CD14-positive monocyte (primary cell): ENCODE measurements at regions not wholly inside any gene's neighbourhood (a gene's known extent, or its start where the extent isn't known, plus 50 kb on each side); places are given as distances from the start of the nearest gene placed in this dataset.

Source experiments
- DNase-seq, 3 donors: peaks; one replicate each; pipeline ENCODE4 v3.0.0-alpha.2; 2011 to 2022
- H2AFZ ChIP-seq: 2 replicates; pipeline ENCODE4 v1.6.0; 2012; ENCODE audit warnings: mild to moderate bottlenecking, low read depth, low read length, inconsistent platforms; ENCODE audit not compliant: insufficient read depth, poor library complexity, severe bottlenecking
- H3K27ac ChIP-seq, 2 donors: 1 replicate in 1 of 2; 2 replicates in 1 of 2; pipeline ENCODE4 v1.5.1; 2012 to 2013; ENCODE audit warnings: low read length in 2 of 2, control low read depth in 1 of 2, inconsistent platforms in 1 of 2, low read depth in 1 of 2, mild to moderate bottlenecking in 1 of 2
- H3K27me3 ChIP-seq, 2 donors: one replicate each; pipeline versions ENCODE4 v1.6.0 to v1.6.1; 2011 to 2013; ENCODE audit warnings: low read length in 2 of 2; ENCODE audit not compliant: control insufficient read depth in 2 of 2, insufficient read depth in 2 of 2
- H3K36me3 ChIP-seq, 2 donors: replicated peaks in 1 of 2; 1 replicate in 1 of 2; 2 replicates in 1 of 2; pipeline versions ENCODE4 v1.5.1 to v1.6.1; 2012 to 2013; ENCODE audit warnings: low read length in 2 of 2, control low read depth in 1 of 2, inconsistent platforms in 1 of 2, mild to moderate bottlenecking in 1 of 2; ENCODE audit not compliant: insufficient read depth in 2 of 2, control insufficient read depth in 1 of 2
- H3K4me1 ChIP-seq, 2 donors: 1 replicate in 1 of 2; 2 replicates in 1 of 2; pipeline versions ENCODE4 v1.5.1 to v1.6.1; 2012 to 2013; ENCODE audit warnings: low read length in 2 of 2, control low read depth in 1 of 2, inconsistent platforms in 1 of 2, mild to moderate bottlenecking in 1 of 2, moderate library complexity in 1 of 2; ENCODE audit not compliant: insufficient read depth in 2 of 2, control insufficient read depth in 1 of 2
- H3K4me2 ChIP-seq: replicated peaks from 2 replicates; pipeline ENCODE3; 2012; ENCODE audit warnings: low read length, moderate library complexity, mild to moderate bottlenecking; ENCODE audit not compliant: poor library complexity, severe bottlenecking; ENCODE audit errors: extremely low read depth
- H3K4me3 ChIP-seq, 3 experiments: fragments of 200-600 bp in 1 of 3; sonication (generic) in 1 of 3; replicated peaks in 1 of 3; 1 replicate in 2 of 3; 2 replicates in 1 of 3; pipeline ENCODE4 v1.5.1; 2011 to 2013; ENCODE audit warnings: low read length in 3 of 3, mild to moderate bottlenecking in 3 of 3, control low read depth in 2 of 3, low read depth in 2 of 3, inconsistent platforms in 1 of 3, moderate library complexity in 1 of 3
- H3K79me2 ChIP-seq: 2 replicates; pipeline ENCODE4 v1.6.0; 2012; ENCODE audit warnings: mild to moderate bottlenecking, control low read depth, inconsistent platforms, low read length, moderate library complexity; ENCODE audit not compliant: insufficient read depth
- H3K9ac ChIP-seq: 2 replicates; pipeline ENCODE4 v1.6.0; 2017; ENCODE audit warnings: low read length, mild to moderate bottlenecking; ENCODE audit not compliant: insufficient read depth, poor library complexity, severe bottlenecking
- H3K9me3 ChIP-seq, 2 donors: replicated peaks in 1 of 2; 1 replicate in 1 of 2; 2 replicates in 1 of 2; pipeline versions ENCODE4 v1.5.1 to v1.6.1; 2012 to 2013; ENCODE audit warnings: low read length in 2 of 2, control low read depth in 1 of 2; ENCODE audit not compliant: control insufficient read depth in 1 of 2, insufficient read depth in 1 of 2
- H4K20me1 ChIP-seq: 2 replicates; pipeline ENCODE4 v1.6.0; 2012; ENCODE audit warnings: mild to moderate bottlenecking, low read length, control low read depth, moderate library complexity; ENCODE audit not compliant: insufficient read depth
- H3K27ac Mint-ChIP-seq, 7 donors: one replicate each; pipeline ENCODE4 v1.8.0; 2020; ENCODE audit warnings: mild to moderate bottlenecking in 7 of 7, mixed read lengths in 7 of 7, moderate library complexity in 6 of 7, inconsistent platforms in 2 of 7
- H3K27me3 Mint-ChIP-seq, 3 donors: one replicate each; pipeline ENCODE4 v1.8.0; 2021 to 2022; ENCODE audit warnings: low read depth in 3 of 3, mild to moderate bottlenecking in 3 of 3, mixed read lengths in 3 of 3, moderate library complexity in 3 of 3, inconsistent platforms in 1 of 3
- H3K36me3 Mint-ChIP-seq, 2 donors: one replicate each; pipeline ENCODE4 v1.8.0; 2020; ENCODE audit warnings: mixed read lengths in 2 of 2, inconsistent platforms in 1 of 2, mild to moderate bottlenecking in 1 of 2
- H3K4me1 Mint-ChIP-seq: one replicate; pipeline ENCODE4 v1.8.0; 2020; ENCODE audit warnings: mild to moderate bottlenecking, mixed read lengths
- H3K4me3 Mint-ChIP-seq, 2 donors: one replicate each; pipeline ENCODE4 v1.8.0; 2020; ENCODE audit warnings: mild to moderate bottlenecking in 2 of 2, mixed read lengths in 2 of 2, moderate library complexity in 1 of 2
- H3K9me3 Mint-ChIP-seq, 7 donors: one replicate each; pipeline ENCODE4 v1.8.0; 2020 to 2022; ENCODE audit warnings: mixed read lengths in 7 of 7, mild to moderate bottlenecking in 6 of 7, moderate library complexity in 6 of 7, inconsistent platforms in 2 of 7
- CTCF ChIP-seq: fragments of 200-600 bp; IDR thresholded peaks from one replicate; pipeline ENCODE4 v1.8.0; 2022; ENCODE audit warnings: antibody characterized with exemption, mild to moderate bottlenecking
- WGBS: methylation state at CpG from one replicate; pipeline ENCODE4 v1.1.5; 2013; ENCODE audit warnings: missing lambda C conversion rate; ENCODE audit not compliant: insufficient coverage; 5-methylcytosine and 5-hydroxymethylcytosine counted together
- intact Hi-C, 2 donors: fragments of 100-400 bp; cut with micrococcal nuclease; formaldehyde crosslinking; loops; one replicate each; pipeline versions ENCODE4 v1.15.0 to v1.15.1; 2023

DNA sequence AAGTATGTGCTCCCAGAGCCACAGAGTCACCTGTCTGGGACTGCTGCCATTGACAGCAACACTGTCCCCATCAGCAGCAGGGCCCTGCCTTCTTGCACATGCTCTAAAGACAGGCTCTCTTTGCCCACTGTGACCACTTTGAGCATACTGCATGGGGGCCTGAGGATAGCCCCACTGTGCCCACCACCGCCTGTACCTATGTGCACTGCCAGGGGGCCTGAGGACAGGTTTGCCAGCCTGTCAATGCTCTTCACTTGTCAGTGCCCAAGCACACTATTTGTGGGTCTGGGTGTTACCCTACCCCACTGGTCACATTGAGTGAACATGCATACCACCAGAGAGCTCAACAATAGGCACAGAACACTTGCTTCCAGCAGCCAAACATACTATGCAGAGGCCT is 1137.0 kb upstream of the FANCL start:
- H3K79me2 ChIP-seq = no peaks in the 10 kb centered on the region
- no peak for TF ChIP-seq CTCF
- no peaks in the 10 kb centered on the region for H3K27me3 Mint-ChIP-seq
- no peaks in the 10 kb centered on the region for H3K4me1 ChIP-seq
- DNase-seq = no peak
- no peak overlapping the region for H3K4me3 Mint-ChIP-seq
- peaks cover 9 to 13% of the 10 kb centered on the region in 2 donors for H3K9me3 ChIP-seq
- no peaks in the 10 kb centered on the region for H3K36me3 Mint-ChIP-seq
- no peak overlapping the region for H3K4me2 ChIP-seq
- H3K9me3 Mint-ChIP-seq = peaks cover 7 to 24% (median 12%) of the 10 kb centered on the region in 7 donors
- H3K27ac Mint-ChIP-seq = no peak overlapping the region
- no peak overlapping the region for H3K27ac ChIP-seq
- no peaks in the 10 kb centered on the region for H3K27me3 ChIP-seq
- no peak overlapping the region for H2AFZ ChIP-seq
- intact Hi-C loops = no loop called here
- no peak overlapping the region for H3K4me3 ChIP-seq
- whole genome bisulfite sequencing = 100% methylated on average over 1 of the region's 1 CpG
- H3K36me3 ChIP-seq = no peaks in the 10 kb centered on the region
- no peaks in the 10 kb centered on the region for H3K4me1 Mint-ChIP-seq
- no peaks in the 10 kb centered on the region for H4K20me1 ChIP-seq
- no peak overlapping the region for H3K9ac ChIP-seq

DNA sequence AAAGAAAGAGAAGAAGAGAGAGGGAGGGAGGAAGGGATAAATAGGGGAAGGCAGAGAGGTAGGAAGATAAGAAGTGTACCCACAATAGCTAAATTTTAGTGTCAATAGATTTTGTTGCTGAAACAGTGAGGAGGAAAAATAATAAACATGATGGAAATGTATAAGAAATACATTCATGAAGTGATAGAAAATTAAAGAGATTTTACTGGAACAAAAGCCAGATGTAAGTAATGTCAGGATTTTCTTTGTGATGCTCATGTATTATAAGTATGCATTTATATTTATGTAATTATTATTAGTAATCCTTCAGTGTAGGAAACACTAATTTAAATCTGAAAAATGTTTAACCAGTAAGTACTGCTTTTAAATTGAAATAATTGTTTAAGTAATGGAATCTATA is 1125.2 kb upstream of the FANCL start:
- Mint-ChIP-seq H3K4me1 (no peaks in the 10 kb centered on the region), H3K36me3 (no peaks in the 10 kb centered on the region), H3K27me3 (no peaks in the 10 kb centered on the region), H3K4me3 (no peak overlapping the region), H3K27ac (no peak overlapping the region), H3K9me3 (peaks cover 0 to 10% (median 3%) of the 10 kb centered on the region in 7 donors)
- no peak overlapping the region for H2AFZ ChIP-seq
- no peaks in the 10 kb centered on the region for H3K36me3 ChIP-seq
- no peaks in the 10 kb centered on the region for H4K20me1 ChIP-seq
- H3K4me3 ChIP-seq = no peak overlapping the region
- no peak overlapping the region for H3K4me2 ChIP-seq
- intact Hi-C loops = no loop called here
- no peak for DNase-seq
- no peak overlapping the region for H3K27ac ChIP-seq
- TF ChIP-seq CTCF = no peak
- no peak overlapping the region for H3K9ac ChIP-seq
- H3K79me2 ChIP-seq = no peaks in the 10 kb centered on the region
- no peaks in the 10 kb centered on the region for H3K27me3 ChIP-seq
- no peaks in the 10 kb centered on the region for H3K9me3 ChIP-seq
- no peaks in the 10 kb centered on the region for H3K4me1 ChIP-seq
